Upper lobe of left lung (tissue), 6 donors: ENCODE measurements at regions not wholly inside any gene's neighbourhood (a gene's known extent, or its start where the extent isn't known, plus 50 kb on each side); places are given as distances from the start of the nearest gene placed in this dataset.

Source experiments
- ATAC-seq, 2 donors: fragments of 200-7000 bp; cut with Tn5 transposase; one replicate each; pipeline ENCODE4 v1.9.1; 2022; ENCODE audit warnings: mild to moderate bottlenecking in 2 of 2, moderate library complexity in 2 of 2; ENCODE audit not compliant: low FRiP score in 2 of 2
- DNase-seq, 2 donors: peaks; one replicate each; pipeline ENCODE4 v3.0.0-alpha.2; 2019 to 2020
- H3K27ac ChIP-seq, 4 donors: fragments of 200-600 bp; sonication (generic); one replicate each; pipeline ENCODE4 v1.5.1; 2016 to 2019
- H3K27me3 ChIP-seq, 4 donors: fragments of 200-600 bp; sonication (generic); one replicate each; pipeline ENCODE4 v1.5.1; 2017 to 2019
- H3K36me3 ChIP-seq, 4 donors: fragments of 200-600 bp; sonication (generic); one replicate each; pipeline ENCODE4 v1.5.1; 2016 to 2019
- H3K4me1 ChIP-seq, 4 donors: fragments of 200-600 bp; sonication (generic); one replicate each; pipeline ENCODE4 v1.5.1; 2018 to 2019
- H3K4me3 ChIP-seq, 4 donors: fragments of 200-600 bp; sonication (generic); one replicate each; pipeline ENCODE4 v1.5.1; 2017 to 2019; ENCODE audit warnings: mild to moderate bottlenecking in 2 of 4, moderate library complexity in 1 of 4
- H3K9me3 ChIP-seq, 4 donors: fragments of 200-600 bp; sonication (generic); one replicate each; pipeline ENCODE4 v1.5.1; 2018 to 2019
- CTCF ChIP-seq, 6 experiments: fragments of 450-650 bp in 4 of 6; fragments of 200-600 bp in 2 of 6; sonication (generic) in 2 of 6; IDR thresholded peaks; one replicate each; pipeline ENCODE4 v1.5.1; 2016 to 2019; ENCODE audit warnings: antibody characterized with exemption in 6 of 6
- EP300 ChIP-seq, 4 donors: sonication (generic); formaldehyde crosslinking; IDR thresholded peaks; one replicate each; pipeline ENCODE4 v1.5.1; 2017; ENCODE audit warnings: antibody characterized with exemption in 4 of 4, control low read depth in 2 of 4
- POLR2A ChIP-seq, 4 donors: fragments of 450-650 bp; IDR thresholded peaks; one replicate each; pipeline ENCODE4 v1.5.1; 2016 to 2017; ENCODE audit warnings: antibody characterized with exemption in 4 of 4, mild to moderate bottlenecking in 2 of 4
- POLR2AphosphoS5 ChIP-seq, 2 donors: sonication (generic); formaldehyde crosslinking; IDR thresholded peaks; one replicate each; pipeline ENCODE4 v1.5.1; 2017; ENCODE audit warnings: antibody characterized with exemption in 2 of 2
- WGBS, 2 donors: methylation state at CpG; one replicate each; pipeline ENCODE4 v1.1.5; 2017 to 2018; 5-methylcytosine and 5-hydroxymethylcytosine counted together
- donor health status: DM: no; HTN: no; CAD: no; lungs with moderate emphysema.
- donor health status: DM: no; HTN: yes; CAD: no; lungs with severe emphysema.

GRCh38 chrX:44432641-44433040 lies 89.2 kb upstream of the EFHC2 start:
- no peak overlapping the region for H3K27ac ChIP-seq
- no peaks in the 10 kb centered on the region for H3K4me1 ChIP-seq
- ATAC-seq, result no peak
- no peaks in the 10 kb centered on the region for H3K9me3 ChIP-seq
- H3K27me3 ChIP-seq, result no peaks in the 10 kb centered on the region
- no peaks in the 10 kb centered on the region for H3K36me3 ChIP-seq
- H3K4me3 ChIP-seq, result no peak overlapping the region
- DNase-seq, result no peak
- TF ChIP-seq EP300 (IDR thresholded peaks at IDR 0.05), result no peak
- no peak for TF ChIP-seq POLR2AphosphoS5 (IDR thresholded peaks at IDR 0.05)
- no peak for TF ChIP-seq POLR2A (IDR thresholded peaks at IDR 0.05)
- no peak for TF ChIP-seq CTCF (IDR thresholded peaks at IDR 0.05)

- ATAC-seq (no peak), DNase-seq (no peak)
- Histone ChIP-seq H3K4me3 (no peak overlapping the region), H3K4me1 (no peaks in the 10 kb centered on the region), H3K27ac (no peak overlapping the region), H3K27me3 (no peaks in the 10 kb centered on the region), H3K36me3 (no peaks in the 10 kb centered on the region), H3K9me3 (no peaks in the 10 kb centered on the region)
- TF ChIP-seq CTCF (IDR thresholded peaks at IDR 0.05) (no peak), POLR2AphosphoS5 (IDR thresholded peaks at IDR 0.05) (no peak), EP300 (IDR thresholded peaks at IDR 0.05) (no peak), POLR2A (IDR thresholded peaks at IDR 0.05) (no peak)
Measured at GRCh38 chrX:44431194-44431593, 87.7 kb upstream of the EFHC2 start.

GRCh38 chrX:44428989-44429627 lies 85.6 kb upstream of the EFHC2 start:
- Histone ChIP-seq H3K9me3 (no peaks in the 10 kb centered on the region), H3K4me3 (no peak overlapping the region), H3K27ac (no peak overlapping the region), H3K36me3 (no peaks in the 10 kb centered on the region), H3K27me3 (no peaks in the 10 kb centered on the region), H3K4me1 (no peaks in the 10 kb centered on the region)
- 77 to 83% methylated on average over 3 to 4 of the region's 4 CpGs for WGBS, 2 donors
- ATAC-seq (no peak), DNase-seq (no peak)
- no peak for TF ChIP-seq POLR2AphosphoS5 (IDR thresholded peaks at IDR 0.05)
- TF ChIP-seq CTCF (IDR thresholded peaks at IDR 0.05), result no peak
- no peak for TF ChIP-seq EP300 (IDR thresholded peaks at IDR 0.05)
- TF ChIP-seq POLR2A (IDR thresholded peaks at IDR 0.05), result no peak

- H3K27me3 ChIP-seq, result no peaks in the 10 kb centered on the region
- no peak overlapping the region for H3K4me3 ChIP-seq
- no peaks in the 10 kb centered on the region for H3K36me3 ChIP-seq
- ATAC-seq (no peak), DNase-seq (no peak)
- TF ChIP-seq EP300 (IDR thresholded peaks at IDR 0.05), result no peak
- TF ChIP-seq POLR2A (IDR thresholded peaks at IDR 0.05), result no peak
- H3K4me1 ChIP-seq, result no peaks in the 10 kb centered on the region
- no peaks in the 10 kb centered on the region for H3K9me3 ChIP-seq
- 61 to 75% methylated on average over 1 of the region's 1 CpG for WGBS, 2 donors
- no peak overlapping the region for H3K27ac ChIP-seq
Measured at GRCh38 chrX:44422631-44423030, 79.2 kb upstream of the EFHC2 start.

GRCh38 chrX:44415639-44416386 lies 72.3 kb upstream of the EFHC2 start:
- H3K36me3 ChIP-seq, result no peaks in the 10 kb centered on the region
- 58 to 85% methylated on average over 1 to 4 of the region's 4 CpGs for WGBS, 2 donors
- no peak overlapping the region for H3K4me3 ChIP-seq
- TF ChIP-seq POLR2A (IDR thresholded peaks at IDR 0.05) (no peak), EP300 (IDR thresholded peaks at IDR 0.05) (no peak), POLR2AphosphoS5 (IDR thresholded peaks at IDR 0.05) (no peak), CTCF (IDR thresholded peaks at IDR 0.05) (no peak)
- peak in 1 of 2 donors; percentile 33 for DNase-seq
- H3K27ac ChIP-seq, result no peak overlapping the region
- ATAC-seq, result no peak
- H3K9me3 ChIP-seq, result no peaks in the 10 kb centered on the region
- no peaks in the 10 kb centered on the region for H3K27me3 ChIP-seq
- no peaks in the 10 kb centered on the region for H3K4me1 ChIP-seq
